Esophagus muscularis mucosa (tissue), 4 donors: ENCODE measurements at regions not wholly inside any gene's neighbourhood (a gene's known extent, or its start where the extent isn't known, plus 50 kb on each side); places are given as distances from the start of the nearest gene placed in this dataset.

Source experiments
- DNase-seq: peaks from one replicate; pipeline ENCODE4 v3.0.0-alpha.2; 2017; ENCODE audit errors: extremely low spot score
- H3K27ac ChIP-seq, 4 donors: fragments of 200-600 bp; sonication (generic); replicated peaks in 1 of 4; 1 replicate in 3 of 4; 2 replicates in 1 of 4; pipeline ENCODE4 v1.5.1; 2016 to 2019; ENCODE audit warnings: mild to moderate bottlenecking in 1 of 4
- H3K27me3 ChIP-seq, 4 donors: fragments of 200-600 bp; sonication (generic); one replicate each; pipeline versions ENCODE4 v1.5.1 to v1.6.0; 2016 to 2019
- H3K36me3 ChIP-seq, 4 donors: fragments of 200-600 bp; sonication (generic); one replicate each; pipeline ENCODE4 v1.5.1; 2016 to 2019
- H3K4me1 ChIP-seq, 4 donors: fragments of 200-600 bp; sonication (generic); one replicate each; pipeline ENCODE4 v1.5.1; 2016 to 2019
- H3K4me3 ChIP-seq, 4 donors: fragments of 200-600 bp; sonication (generic); 1 replicate in 2 of 4; 2 replicates in 2 of 4; pipeline ENCODE4 v1.5.1; 2016 to 2019; ENCODE audit warnings: mild to moderate bottlenecking in 4 of 4, moderate library complexity in 1 of 4
- H3K9me3 ChIP-seq, 4 donors: fragments of 200-600 bp; sonication (generic); 1 replicate in 3 of 4; 2 replicates in 1 of 4; pipeline ENCODE4 v1.5.1; 2016 to 2019
- CTCF ChIP-seq, 3 experiments: fragments of 200-600 bp in 2 of 3; fragments of 450-650 bp in 1 of 3; sonication (generic) in 2 of 3; IDR thresholded peaks; one replicate each; pipeline ENCODE4 v1.5.1; 2017 to 2019; ENCODE audit warnings: antibody characterized with exemption in 3 of 3, mild to moderate bottlenecking in 2 of 3, moderate library complexity in 1 of 3
- EP300 ChIP-seq: sonication (generic); formaldehyde crosslinking; IDR thresholded peaks from one replicate; pipeline ENCODE4 v1.6.1; 2017; ENCODE audit warnings: antibody characterized with exemption
- POLR2A ChIP-seq: fragments of 450-650 bp; IDR thresholded peaks from one replicate; pipeline ENCODE4 v1.6.1; 2017; ENCODE audit warnings: antibody characterized with exemption, moderate library complexity, mild to moderate bottlenecking, low read depth
- POLR2AphosphoS5 ChIP-seq, 2 donors: sonication (generic); formaldehyde crosslinking; IDR thresholded peaks; one replicate each; pipeline ENCODE4 v1.6.1; 2017; ENCODE audit warnings: antibody characterized with exemption in 2 of 2
- WGBS: methylation state at CpG from one replicate; pipeline ENCODE4 v1.1.5; 2018; 5-methylcytosine and 5-hydroxymethylcytosine counted together
- intact Hi-C: fragments of 100-400 bp; cut with DNase I; formaldehyde crosslinking; loops from one replicate; pipeline ENCODE4 v1.15.1; 2023

- Histone ChIP-seq H3K4me1 (peaks cover 0 to 3% (median 0%) of the 10 kb centered on the region in 4 donors), H3K27ac (no peak overlapping the region), H3K9me3 (no peaks in the 10 kb centered on the region), H3K36me3 (no peaks in the 10 kb centered on the region), H3K4me3 (no peak overlapping the region), H3K27me3 (peaks cover 0 to 16% (median 0%) of the 10 kb centered on the region in 4 donors)
- TF ChIP-seq POLR2A (no peak), CTCF (IDR thresholded peaks at IDR 0.05) (no peak), POLR2AphosphoS5 (IDR thresholded peaks at IDR 0.05) (no peak), EP300 (no peak)
- no peak for DNase-seq
- 32% methylated on average over 3 of the region's 3 CpGs for WGBS
- intact Hi-C loops, result no loop called here
These were observed 238.7 kb downstream of the SEC23IP start for GRCh38 chr10:120131183-120131582.

- Histone ChIP-seq H3K4me3 (no peak overlapping the region), H3K27me3 (peaks cover 0 to 6% (median 0%) of the 10 kb centered on the region in 4 donors), H3K9me3 (peaks cover 0 to 2% (median 0%) of the 10 kb centered on the region in 4 donors), H3K4me1 (peaks cover 0 to 3% (median 0%) of the 10 kb centered on the region in 4 donors), H3K36me3 (no peaks in the 10 kb centered on the region), H3K27ac (no peak overlapping the region)
- intact Hi-C loops, result no loop called here
- TF ChIP-seq CTCF (IDR thresholded peaks at IDR 0.05) (no peak), POLR2AphosphoS5 (IDR thresholded peaks at IDR 0.05) (no peak), EP300 (no peak), POLR2A (no peak)
- 53% methylated on average over 5 of the region's 5 CpGs for WGBS
- no peak for DNase-seq
These were observed 240.3 kb downstream of the SEC23IP start for GRCh38 chr10:120132811-120133210.

GRCh38 chr10:120138689-120139088, 246.2 kb downstream of the SEC23IP start:
- H3K27me3 ChIP-seq, result peaks cover 0 to 3% (median 0%) of the 10 kb centered on the region in 4 donors
- DNase-seq, result no peak
- no peak overlapping the region for H3K4me3 ChIP-seq
- WGBS, result 67% methylated on average over 3 of the region's 3 CpGs
- H3K27ac ChIP-seq, result no peak overlapping the region
- TF ChIP-seq CTCF (IDR thresholded peaks at IDR 0.05) (no peak), POLR2A (no peak), POLR2AphosphoS5 (IDR thresholded peaks at IDR 0.05) (no peak), EP300 (no peak)
- intact Hi-C loops, result no loop called here
- H3K36me3 ChIP-seq, result no peaks in the 10 kb centered on the region
- no peaks in the 10 kb centered on the region for H3K4me1 ChIP-seq
- peaks cover 0 to 9% (median 0%) of the 10 kb centered on the region in 4 donors for H3K9me3 ChIP-seq

- TF ChIP-seq EP300 (no peak), CTCF (IDR thresholded peaks at IDR 0.05) (no peak), POLR2AphosphoS5 (IDR thresholded peaks at IDR 0.05) (no peak), POLR2A (no peak)
- DNase-seq, result no peak
- no peaks in the 10 kb centered on the region for H3K9me3 ChIP-seq
- H3K27ac ChIP-seq, result no peak overlapping the region
- intact Hi-C loops, result no loop called here
- no peak overlapping the region for H3K4me3 ChIP-seq
- no peaks in the 10 kb centered on the region for H3K36me3 ChIP-seq
- H3K27me3 ChIP-seq, result peaks cover 0 to 23% (median 0%) of the 10 kb centered on the region in 4 donors
- WGBS, result 19% methylated on average over 5 of the region's 5 CpGs
- H3K4me1 ChIP-seq, result no peaks in the 10 kb centered on the region
These were observed 252.6 kb downstream of the SEC23IP start for GRCh38 chr10:120145107-120145506.

GRCh38 chr10:120156614-120157274, 264.2 kb downstream of the SEC23IP start:
- DNase-seq, result no peak
- no peak overlapping the region for H3K27ac ChIP-seq
- H3K4me3 ChIP-seq, result no peak overlapping the region
- H3K9me3 ChIP-seq, result peaks cover 0 to 6% (median 0%) of the 10 kb centered on the region in 4 donors
- WGBS, result 56% methylated on average over 5 of the region's 5 CpGs
- H3K36me3 ChIP-seq, result no peaks in the 10 kb centered on the region
- H3K27me3 ChIP-seq, result no peaks in the 10 kb centered on the region
- no peaks in the 10 kb centered on the region for H3K4me1 ChIP-seq
- intact Hi-C loops, result no loop called here
- TF ChIP-seq EP300 (no peak), POLR2AphosphoS5 (IDR thresholded peaks at IDR 0.05) (no peak), CTCF (IDR thresholded peaks at IDR 0.05) (no peak), POLR2A (no peak)
